Body of pancreas (tissue), 4 donors: ENCODE measurements at regions not wholly inside any gene's neighbourhood (a gene's known extent, or its start where the extent isn't known, plus 50 kb on each side); places are given as distances from the start of the nearest gene placed in this dataset.

Source experiments
- ATAC-seq: fragments of 150-250 bp; one replicate; pipeline ENCODE4 v1.9.1; 2016
- DNase-seq, 4 donors: peaks; one replicate each; pipeline ENCODE4 v3.0.0-alpha.2; 2019
- H3K27ac ChIP-seq, 4 donors: fragments of 200-600 bp; sonication (generic); 1 replicate in 3 of 4; 2 replicates in 1 of 4; pipeline versions ENCODE4 v1.5.1 to v1.6.1; 2016 to 2019; ENCODE audit warnings: mild to moderate bottlenecking in 1 of 4, mixed read lengths in 1 of 4, moderate library complexity in 1 of 4
- H3K27me3 ChIP-seq, 2 donors: fragments of 200-600 bp; sonication (generic); one replicate each; pipeline ENCODE4 v1.6.0; 2016; ENCODE audit warnings: mild to moderate bottlenecking in 1 of 2
- H3K36me3 ChIP-seq, 2 donors: fragments of 200-600 bp; sonication (generic); replicated peaks in 1 of 2; 2 replicates each; pipeline ENCODE4 v1.5.1; 2016; ENCODE audit warnings: low read depth in 2 of 2; ENCODE audit not compliant: insufficient read depth in 1 of 2
- H3K4me1 ChIP-seq: fragments of 200-600 bp; sonication (generic); one replicate; pipeline ENCODE4 v1.6.0; 2016
- H3K4me3 ChIP-seq, 2 donors: fragments of 200-600 bp; sonication (generic); 1 replicate in 1 of 2; 2 replicates in 1 of 2; pipeline ENCODE4 v1.5.1; 2016 to 2019
- H3K9me3 ChIP-seq, 3 donors: fragments of 200-600 bp; sonication (generic); 1 replicate in 2 of 3; 2 replicates in 1 of 3; pipeline ENCODE4 v1.5.1; 2016
- POLR2A ChIP-seq, 3 donors: fragments of 450-650 bp; IDR thresholded peaks; one replicate each; pipeline ENCODE4 v1.6.1; 2016; ENCODE audit warnings: antibody characterized with exemption in 3 of 3, mild to moderate bottlenecking in 2 of 3
- WGBS, 2 donors: methylation state at CpG; one replicate each; pipeline ENCODE4 v1.1.5; 2017; 5-methylcytosine and 5-hydroxymethylcytosine counted together
- intact Hi-C: fragments of 100-400 bp; cut with DNase I; formaldehyde crosslinking; loops from one replicate; pipeline ENCODE4 v1.15.1; 2023
- TF ChIP-seq, protein P1 (sequence below), 7 experiments: fragments of 450-650 bp in 4 of 7; fragments of 200-600 bp in 3 of 7; sonication (generic) in 3 of 7; IDR thresholded peaks; one replicate each; pipeline ENCODE4 v1.5.1; 2016 to 2019; ENCODE audit warnings: antibody characterized with exemption in 7 of 7

DNA sequence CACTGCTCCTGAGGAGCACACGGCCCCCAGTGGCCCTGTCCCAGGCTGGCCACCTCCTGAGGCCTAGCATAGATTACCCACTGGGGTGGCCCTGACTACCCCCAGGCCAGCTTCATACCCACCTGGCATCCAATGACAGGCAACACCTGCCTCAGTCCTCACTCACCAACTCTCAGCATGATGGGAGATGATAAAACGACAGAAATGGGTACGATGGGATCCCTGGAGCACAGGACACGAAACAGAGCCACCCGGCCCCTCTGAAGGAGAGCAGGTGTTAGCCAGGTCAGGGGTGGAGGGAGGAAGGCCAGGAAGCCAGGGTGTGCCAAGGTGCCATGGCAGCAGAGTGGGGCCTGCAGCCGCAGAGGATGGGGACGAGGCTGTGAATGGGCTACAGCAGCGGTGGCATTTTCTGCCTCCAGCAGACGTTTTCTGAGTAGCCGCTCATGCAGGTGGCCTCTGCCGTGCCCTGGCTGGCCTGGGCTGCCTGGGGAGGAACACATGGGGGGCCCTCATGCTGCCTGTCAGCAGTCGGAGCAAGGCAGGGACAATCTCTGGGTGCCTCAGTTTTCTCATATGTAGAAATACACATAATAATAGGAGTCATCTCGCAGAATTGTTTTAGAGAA, 50.2 kb upstream of the FGF3 start:
- H3K27ac ChIP-seq: no peak overlapping the region
- no peaks in the 10 kb centered on the region for H3K4me1 ChIP-seq
- TF ChIP-seq, protein P1, sequence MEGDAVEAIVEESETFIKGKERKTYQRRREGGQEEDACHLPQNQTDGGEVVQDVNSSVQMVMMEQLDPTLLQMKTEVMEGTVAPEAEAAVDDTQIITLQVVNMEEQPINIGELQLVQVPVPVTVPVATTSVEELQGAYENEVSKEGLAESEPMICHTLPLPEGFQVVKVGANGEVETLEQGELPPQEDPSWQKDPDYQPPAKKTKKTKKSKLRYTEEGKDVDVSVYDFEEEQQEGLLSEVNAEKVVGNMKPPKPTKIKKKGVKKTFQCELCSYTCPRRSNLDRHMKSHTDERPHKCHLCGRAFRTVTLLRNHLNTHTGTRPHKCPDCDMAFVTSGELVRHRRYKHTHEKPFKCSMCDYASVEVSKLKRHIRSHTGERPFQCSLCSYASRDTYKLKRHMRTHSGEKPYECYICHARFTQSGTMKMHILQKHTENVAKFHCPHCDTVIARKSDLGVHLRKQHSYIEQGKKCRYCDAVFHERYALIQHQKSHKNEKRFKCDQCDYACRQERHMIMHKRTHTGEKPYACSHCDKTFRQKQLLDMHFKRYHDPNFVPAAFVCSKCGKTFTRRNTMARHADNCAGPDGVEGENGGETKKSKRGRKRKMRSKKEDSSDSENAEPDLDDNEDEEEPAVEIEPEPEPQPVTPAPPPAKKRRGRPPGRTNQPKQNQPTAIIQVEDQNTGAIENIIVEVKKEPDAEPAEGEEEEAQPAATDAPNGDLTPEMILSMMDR (IDR thresholded peaks at IDR 0.05): no peak
- TF ChIP-seq POLR2A (IDR thresholded peaks at IDR 0.05): no peak
- 81 to 83% methylated on average over 7 to 13 of the region's 13 CpGs for WGBS, 2 donors
- no peaks in the 10 kb centered on the region for H3K9me3 ChIP-seq
- DNase-seq (no peak), ATAC-seq (no peak)
- no peaks in the 10 kb centered on the region for H3K27me3 ChIP-seq
- no peak overlapping the region for H3K4me3 ChIP-seq
- no peaks in the 10 kb centered on the region for H3K36me3 ChIP-seq
- intact Hi-C loops: no loop called here

GRCh38 chr11:69870766-69871165, 51.5 kb upstream of the FGF3 start:
- peak; percentile 62 for ATAC-seq
- H3K27me3 ChIP-seq: no peaks in the 10 kb centered on the region
- intact Hi-C loops: no loop called here
- 24 to 27% methylated on average over 3 of the region's 3 CpGs for WGBS, 2 donors
- DNase-seq: no peak
- H3K4me1 ChIP-seq: no peaks in the 10 kb centered on the region
- no peak overlapping the region for H3K27ac ChIP-seq
- H3K4me3 ChIP-seq: no peak overlapping the region
- no peaks in the 10 kb centered on the region for H3K36me3 ChIP-seq
- TF ChIP-seq, protein P1 (IDR thresholded peaks at IDR 0.05): no peak
- TF ChIP-seq POLR2A (IDR thresholded peaks at IDR 0.05): no peak
- H3K9me3 ChIP-seq: no peaks in the 10 kb centered on the region

GRCh38 chr11:69873166-69874077, 54.2 kb upstream of the FGF3 start:
- TF ChIP-seq POLR2A (IDR thresholded peaks at IDR 0.05): no peak
- TF ChIP-seq, protein P1 (IDR thresholded peaks at IDR 0.05): no peak
- Histone ChIP-seq H3K4me1 (no peaks in the 10 kb centered on the region), H3K9me3 (no peaks in the 10 kb centered on the region), H3K27ac (no peak overlapping the region), H3K4me3 (no peak overlapping the region), H3K27me3 (no peaks in the 10 kb centered on the region), H3K36me3 (no peaks in the 10 kb centered on the region)
- DNase-seq (no peak), ATAC-seq (no peak)
- 75 to 79% methylated on average over 14 to 15 of the region's 15 CpGs for WGBS, 2 donors
- intact Hi-C loops: no loop called here

DNA sequence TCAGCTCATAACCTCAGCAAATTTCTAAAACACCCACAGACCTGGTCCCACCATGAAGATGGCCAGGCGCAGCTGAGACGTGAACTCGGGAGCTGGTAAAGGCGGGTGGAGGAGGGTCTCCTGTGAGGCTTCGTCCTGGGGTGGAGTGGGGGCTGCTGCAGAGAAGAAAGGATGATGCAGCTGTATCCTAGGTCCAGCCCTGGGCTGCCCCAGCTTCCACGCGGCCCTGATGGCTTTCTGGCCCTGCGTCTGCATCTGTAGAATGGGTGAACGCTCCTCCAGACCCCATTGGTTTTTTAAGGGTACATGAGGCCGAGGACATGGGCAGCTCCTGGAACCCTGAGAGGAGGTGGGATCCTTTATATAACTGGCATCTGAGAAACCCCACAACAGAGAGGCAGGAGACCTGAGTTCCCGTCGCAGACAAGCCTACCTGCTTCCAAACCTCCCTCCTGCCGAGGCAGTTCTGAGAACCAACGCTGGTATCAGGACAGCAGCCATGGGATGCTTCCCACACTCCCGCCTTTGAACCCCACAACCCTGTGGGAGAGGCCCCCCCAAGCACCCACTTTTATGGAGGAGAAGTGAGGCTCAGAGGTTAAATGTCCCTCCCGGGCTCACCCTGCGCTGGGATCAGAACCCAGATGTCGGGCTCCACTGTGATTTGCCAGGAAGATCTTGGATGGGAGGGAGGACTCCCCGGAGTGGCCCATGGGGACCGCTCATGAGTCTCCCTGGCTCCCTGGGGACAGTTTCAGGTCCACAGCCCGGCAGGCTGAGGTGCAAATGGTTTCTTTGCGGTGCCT, 55.2 kb upstream of the FGF3 start:
- H3K4me3 ChIP-seq: no peak overlapping the region
- no peaks in the 10 kb centered on the region for H3K9me3 ChIP-seq
- DNase-seq: no peak
- H3K36me3 ChIP-seq: no peaks in the 10 kb centered on the region
- H3K27me3 ChIP-seq: no peaks in the 10 kb centered on the region
- no peak for ATAC-seq
- 71 to 72% methylated on average over 15 to 22 of the region's 22 CpGs for WGBS, 2 donors
- H3K4me1 ChIP-seq: no peaks in the 10 kb centered on the region
- H3K27ac ChIP-seq: no peak overlapping the region
- intact Hi-C loops: no loop called here
- no peak for TF ChIP-seq POLR2A (IDR thresholded peaks at IDR 0.05)
- TF ChIP-seq, protein P1 (IDR thresholded peaks at IDR 0.05): no peak
